ENCODE measurements at regions not wholly inside any gene's neighbourhood (a gene's known extent, or its start where the extent isn't known, plus 50 kb on each side); places are given as distances from the start of the nearest gene placed in this dataset.

DNA sequence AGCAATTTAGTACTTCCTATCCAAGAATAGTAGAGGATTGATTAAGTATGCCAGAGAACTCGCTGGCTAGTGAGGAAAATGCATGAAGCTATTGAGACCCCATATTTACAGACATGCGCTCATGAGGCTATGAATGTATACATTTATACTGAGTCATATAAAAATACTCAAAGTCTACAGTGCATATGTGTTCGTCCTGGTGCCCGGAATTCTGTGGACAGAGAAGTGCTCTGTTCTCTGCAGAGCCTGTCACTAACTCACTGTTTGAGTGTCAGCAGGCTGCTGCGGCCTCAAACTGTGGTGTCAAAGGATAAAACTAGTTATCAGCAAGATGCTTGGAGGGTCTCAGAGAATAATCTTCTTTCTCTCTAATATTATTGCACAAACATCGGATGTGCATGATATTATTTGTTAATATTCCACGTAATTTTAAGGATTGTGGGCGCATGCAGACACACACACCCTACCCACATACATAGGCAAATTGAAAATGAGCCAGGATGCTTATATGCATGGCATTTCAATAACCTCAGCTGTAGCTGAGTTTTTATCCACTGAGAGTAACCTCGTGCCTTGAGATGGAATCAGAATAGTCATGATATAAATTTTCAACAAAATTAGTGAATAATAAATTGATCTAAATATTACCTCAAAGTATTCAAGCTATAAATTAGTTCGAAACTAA lies 50.0 kb upstream of the TSC22D2 start:
- H3K9me3 ChIP-seq = no peaks in the 10 kb centered on the region
- H3K4me3 ChIP-seq = no peak overlapping the region
- H3K4me1 ChIP-seq = no peaks in the 10 kb centered on the region
- no peak overlapping the region for H3K27ac ChIP-seq
- no peaks in the 10 kb centered on the region for H3K36me3 ChIP-seq
- DNase-seq = no peak
- H3K27me3 ChIP-seq = no peaks in the 10 kb centered on the region
- TF ChIP-seq, protein P1, sequence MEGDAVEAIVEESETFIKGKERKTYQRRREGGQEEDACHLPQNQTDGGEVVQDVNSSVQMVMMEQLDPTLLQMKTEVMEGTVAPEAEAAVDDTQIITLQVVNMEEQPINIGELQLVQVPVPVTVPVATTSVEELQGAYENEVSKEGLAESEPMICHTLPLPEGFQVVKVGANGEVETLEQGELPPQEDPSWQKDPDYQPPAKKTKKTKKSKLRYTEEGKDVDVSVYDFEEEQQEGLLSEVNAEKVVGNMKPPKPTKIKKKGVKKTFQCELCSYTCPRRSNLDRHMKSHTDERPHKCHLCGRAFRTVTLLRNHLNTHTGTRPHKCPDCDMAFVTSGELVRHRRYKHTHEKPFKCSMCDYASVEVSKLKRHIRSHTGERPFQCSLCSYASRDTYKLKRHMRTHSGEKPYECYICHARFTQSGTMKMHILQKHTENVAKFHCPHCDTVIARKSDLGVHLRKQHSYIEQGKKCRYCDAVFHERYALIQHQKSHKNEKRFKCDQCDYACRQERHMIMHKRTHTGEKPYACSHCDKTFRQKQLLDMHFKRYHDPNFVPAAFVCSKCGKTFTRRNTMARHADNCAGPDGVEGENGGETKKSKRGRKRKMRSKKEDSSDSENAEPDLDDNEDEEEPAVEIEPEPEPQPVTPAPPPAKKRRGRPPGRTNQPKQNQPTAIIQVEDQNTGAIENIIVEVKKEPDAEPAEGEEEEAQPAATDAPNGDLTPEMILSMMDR (IDR thresholded peaks at IDR 0.05) = no peak
- H3K9ac ChIP-seq (ENCODE audit: low read depth in 2 of 2, low read length in 2 of 2) = no peak overlapping the region
- intact Hi-C loops (cut with DNase I) = no loop called here

- no peak overlapping the region for H3K27ac ChIP-seq
- no peak for DNase-seq
- H3K36me3 ChIP-seq = no peaks in the 10 kb centered on the region
- TF ChIP-seq, protein P1 (IDR thresholded peaks at IDR 0.05) = no peak
- no peak overlapping the region for H3K9ac ChIP-seq (ENCODE audit: low read depth in 2 of 2, low read length in 2 of 2)
- intact Hi-C loops (cut with DNase I) = no loop called here
- H3K27me3 ChIP-seq = no peaks in the 10 kb centered on the region
- no peaks in the 10 kb centered on the region for H3K4me1 ChIP-seq
- no peak overlapping the region for H3K4me3 ChIP-seq
- no peaks in the 10 kb centered on the region for H3K9me3 ChIP-seq
Observed at GRCh38 chr3:150357140-150357539, 51.0 kb upstream of the TSC22D2 start.

GRCh38 chr3:150355574-150355973 lies 52.5 kb upstream of the TSC22D2 start:
- H3K4me3 ChIP-seq = no peak overlapping the region
- intact Hi-C loops (cut with DNase I) = no loop called here

GRCh38 chr3:150352931-150353330 lies 55.2 kb upstream of the TSC22D2 start:
- no peaks in the 10 kb centered on the region for H3K4me1 ChIP-seq
- no peaks in the 10 kb centered on the region for H3K9me3 ChIP-seq
- intact Hi-C loops (cut with DNase I) = no loop called here
- no peaks in the 10 kb centered on the region for H3K27me3 ChIP-seq
- no peaks in the 10 kb centered on the region for H3K36me3 ChIP-seq
- H3K9ac ChIP-seq (ENCODE audit: low read depth in 2 of 2, low read length in 2 of 2) = no peak overlapping the region
- no peak overlapping the region for H3K27ac ChIP-seq
- TF ChIP-seq, protein P1 (IDR thresholded peaks at IDR 0.05) = no peak
- DNase-seq = no peak
- no peak overlapping the region for H3K4me3 ChIP-seq

More at GRCh38 chr3:150355574-150355973, 52.5 kb upstream of the TSC22D2 start:
- H3K9me3 ChIP-seq = no peaks in the 10 kb centered on the region
- no peaks in the 10 kb centered on the region for H3K36me3 ChIP-seq
- H3K27ac ChIP-seq = no peak overlapping the region
- H3K4me1 ChIP-seq = no peaks in the 10 kb centered on the region
- no peaks in the 10 kb centered on the region for H3K27me3 ChIP-seq
- H3K9ac ChIP-seq (ENCODE audit: low read depth in 2 of 2, low read length in 2 of 2) = no peak overlapping the region
- DNase-seq = no peak
- TF ChIP-seq, protein P1 (IDR thresholded peaks at IDR 0.05) = no peak

GRCh38 chr3:150351398-150351797 lies 56.7 kb upstream of the TSC22D2 start:
- H3K9ac ChIP-seq (ENCODE audit: low read depth in 2 of 2, low read length in 2 of 2) = no peak overlapping the region
- no peaks in the 10 kb centered on the region for H3K36me3 ChIP-seq
- no peak for DNase-seq
- no peak overlapping the region for H3K27ac ChIP-seq
- no peaks in the 10 kb centered on the region for H3K27me3 ChIP-seq
- H3K9me3 ChIP-seq = no peaks in the 10 kb centered on the region
- no peak overlapping the region for H3K4me3 ChIP-seq
- H3K4me1 ChIP-seq = no peaks in the 10 kb centered on the region
- intact Hi-C loops (cut with DNase I) = no loop called here
- TF ChIP-seq, protein P1 (IDR thresholded peaks at IDR 0.05) = no peak
